HEK293 (cell line): ENCODE measurements at regions not wholly inside any gene's neighbourhood (a gene's known extent, or its start where the extent isn't known, plus 50 kb on each side); places are given as distances from the start of the nearest gene placed in this dataset.

Experiments
- CTCF ChIA-PET: fragments of 350-600 bp; formaldehyde crosslinking; extraction: SDS; loops from one replicate; lab custom pipeline; 2021; ENCODE audit warnings: antibody characterized with exemption; lab: Yijun Ruan, JAX
- POLR2A ChIA-PET: fragments of 300-600 bp; formaldehyde crosslinking; extraction: SDS; loops from one replicate; lab custom pipeline; 2020; ENCODE audit warnings: antibody characterized with exemption, inconsistent platforms; lab: Yijun Ruan, JAX
- H3K27ac ChIP-seq: fragments of 200-500 bp; sonication (Bioruptor generic); 2 replicates; pipeline ENCODE4 v1.5.1; 2014; ENCODE audit warnings: low read depth, low read length, control low read depth, inconsistent platforms; ENCODE audit errors: extremely low read depth
- H3K36me3 ChIP-seq, 2 experiments: fragments of 200-500 bp in 1 of 2; sonication (Bioruptor generic) in 1 of 2; 1 replicate in 1 of 2; 2 replicates in 1 of 2; pipeline ENCODE4 v1.5.1; 2014 to 2017; ENCODE audit warnings: inconsistent platforms in 2 of 2, low read length in 2 of 2; ENCODE audit not compliant: control insufficient read depth in 2 of 2, insufficient read depth in 1 of 2
- H3K4me1 ChIP-seq: fragments of 200-500 bp; sonication (Bioruptor generic); 2 replicates; pipeline ENCODE4 v1.5.1; 2014; ENCODE audit warnings: mild to moderate bottlenecking, low read length, inconsistent platforms; ENCODE audit not compliant: control insufficient read depth, insufficient read depth
- H3K4me3 ChIP-seq: 2 replicates; pipeline ENCODE4 v1.5.1; 2011; ENCODE audit warnings: low read depth, mild to moderate bottlenecking, control low read depth, low read length, moderate library complexity
- H3K9me3 ChIP-seq: fragments of 200-500 bp; sonication (Bioruptor generic); 2 replicates; pipeline ENCODE4 v1.5.1; 2014; ENCODE audit warnings: low read depth, low read length, inconsistent platforms; ENCODE audit not compliant: control insufficient read depth, insufficient read depth
- HOXA7 ChIP-seq: sonication (generic); formaldehyde crosslinking; IDR thresholded peaks from 2 replicates; pipeline ENCODE4 v1.8.1; 2022; ENCODE audit warnings: missing genetic modification reagents, borderline replicate concordance
- KLF8 ChIP-seq: fragments of 450-650 bp; formaldehyde crosslinking; IDR thresholded peaks from 2 replicates; pipeline ENCODE4 v1.5.1; 2016; ENCODE audit warnings: missing biosample characterization, missing genetic modification characterization
- PRDM1 ChIP-seq: fragments of 450-650 bp; formaldehyde crosslinking; IDR thresholded peaks from 2 replicates; pipeline ENCODE4; 2016; ENCODE audit warnings: missing biosample characterization, missing genetic modification characterization
- SP3 ChIP-seq: fragments of 450-650 bp; formaldehyde crosslinking; IDR thresholded peaks from 2 replicates; pipeline ENCODE4 v1.5.1; 2016; ENCODE audit warnings: missing biosample characterization, missing genetic modification characterization
- ZBTB1 ChIP-seq: fragments of 450-650 bp; formaldehyde crosslinking; IDR thresholded peaks from 2 replicates; pipeline ENCODE4 v1.5.1; 2016; ENCODE audit warnings: missing biosample characterization, missing genetic modification characterization
- ZBTB17 ChIP-seq: fragments of 450-650 bp; formaldehyde crosslinking; IDR thresholded peaks from 2 replicates; pipeline ENCODE4 v1.5.1; 2016; ENCODE audit warnings: missing biosample characterization, missing genetic modification characterization
- ZNF10 ChIP-seq: fragments of 450-650 bp; formaldehyde crosslinking; IDR thresholded peaks from 2 replicates; pipeline ENCODE4 v1.5.1; 2017; ENCODE audit warnings: missing biosample characterization, missing genetic modification characterization
- ZNF132 ChIP-seq: fragments of 450-650 bp; formaldehyde crosslinking; IDR thresholded peaks from 2 replicates; pipeline ENCODE4 v1.5.1; 2017; ENCODE audit warnings: missing biosample characterization, missing genetic modification characterization, borderline replicate concordance
- ZNF157 ChIP-seq: fragments of 450-650 bp; formaldehyde crosslinking; IDR thresholded peaks from 2 replicates; pipeline ENCODE4 v1.5.1; 2016; ENCODE audit warnings: missing biosample characterization, missing genetic modification characterization
- ZNF366 ChIP-seq: fragments of 450-650 bp; formaldehyde crosslinking; conservative IDR thresholded peaks from 2 replicates; pipeline ENCODE4 v1.5.1; 2016; ENCODE audit warnings: missing biosample characterization, missing genetic modification characterization
- ZNF521 ChIP-seq: fragments of 450-650 bp; formaldehyde crosslinking; IDR thresholded peaks from 2 replicates; pipeline ENCODE4 v1.5.1; 2017; ENCODE audit warnings: missing biosample characterization, mild to moderate bottlenecking, missing genetic modification characterization
- ZNF747 ChIP-seq: fragments of 450-650 bp; formaldehyde crosslinking; IDR thresholded peaks from 2 replicates; pipeline ENCODE4 v1.5.1; 2016; ENCODE audit warnings: missing biosample characterization, missing genetic modification characterization
- ZNF843 ChIP-seq: fragments of 450-650 bp; formaldehyde crosslinking; IDR thresholded peaks from 2 replicates; pipeline ENCODE4 v1.5.1; 2016; ENCODE audit warnings: missing biosample characterization, missing genetic modification characterization
- ZSCAN16 ChIP-seq: fragments of 450-650 bp; formaldehyde crosslinking; IDR thresholded peaks from 2 replicates; pipeline ENCODE4 v1.5.1; 2016; ENCODE audit warnings: missing biosample characterization, missing genetic modification characterization
- TF ChIP-seq, protein P1 (sequence below): fragments of 450-650 bp; formaldehyde crosslinking; IDR thresholded peaks from 2 replicates; pipeline ENCODE4 v1.5.1; 2017; ENCODE audit warnings: missing biosample characterization, mild to moderate bottlenecking, missing genetic modification characterization, moderate library complexity
- TF ChIP-seq, protein P2 (sequence below): fragments of 450-650 bp; formaldehyde crosslinking; IDR thresholded peaks from 2 replicates; pipeline ENCODE4 v1.5.1; 2016; ENCODE audit warnings: missing biosample characterization, missing genetic modification characterization
- TF ChIP-seq, protein P3 (sequence below): fragments of 450-650 bp; formaldehyde crosslinking; IDR thresholded peaks from 2 replicates; pipeline ENCODE4 v1.5.1; 2016; ENCODE audit warnings: missing biosample characterization, missing genetic modification characterization
- TF ChIP-seq, protein P4 (sequence below): fragments of 450-650 bp; formaldehyde crosslinking; IDR thresholded peaks from 2 replicates; pipeline ENCODE4 v1.5.1; 2016; ENCODE audit warnings: missing biosample characterization, missing genetic modification characterization
- TF ChIP-seq, protein P5 (sequence below): fragments of 450-650 bp; formaldehyde crosslinking; IDR thresholded peaks from 2 replicates; pipeline ENCODE4 v1.5.1; 2017; ENCODE audit warnings: missing biosample characterization, missing genetic modification characterization
- TF ChIP-seq, protein P6 (sequence below): fragments of 450-650 bp; formaldehyde crosslinking; IDR thresholded peaks from 2 replicates; pipeline ENCODE4 v1.5.1; 2016; ENCODE audit warnings: missing biosample characterization, missing genetic modification characterization, borderline replicate concordance

DNA sequence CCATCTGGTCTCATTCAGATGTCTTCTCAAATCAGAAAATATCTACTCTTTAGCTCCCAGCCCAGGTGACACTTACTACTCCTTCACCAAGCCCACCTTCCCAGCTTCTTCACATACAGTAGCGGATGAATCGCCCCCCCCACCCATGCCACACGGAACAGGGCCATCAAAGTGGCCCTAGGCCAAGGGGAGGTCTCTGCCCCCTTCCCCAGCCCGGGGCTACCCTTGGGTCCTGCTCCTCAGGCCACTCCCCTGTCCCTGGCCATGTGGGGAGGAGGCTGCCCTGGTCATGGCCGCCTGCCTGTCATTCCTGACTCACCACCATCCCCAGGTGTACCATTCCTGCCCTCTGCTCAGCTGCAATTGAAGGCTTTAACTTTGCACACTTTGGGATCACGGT, 142.8 kb downstream of the NECTIN1 start:
- Histone ChIP-seq H3K27ac (no peak overlapping the region), H3K9me3 (no peaks in the 10 kb centered on the region), H3K4me3 (no peak overlapping the region), H3K36me3 (no peaks in the 10 kb centered on the region), H3K4me1 (no peaks in the 10 kb centered on the region)
- POLR2A ChIA-PET = no interaction called here
- TF ChIP-seq ZSCAN16 (tag by site-specific recombination) = no peak
- TF ChIP-seq, protein P1, sequence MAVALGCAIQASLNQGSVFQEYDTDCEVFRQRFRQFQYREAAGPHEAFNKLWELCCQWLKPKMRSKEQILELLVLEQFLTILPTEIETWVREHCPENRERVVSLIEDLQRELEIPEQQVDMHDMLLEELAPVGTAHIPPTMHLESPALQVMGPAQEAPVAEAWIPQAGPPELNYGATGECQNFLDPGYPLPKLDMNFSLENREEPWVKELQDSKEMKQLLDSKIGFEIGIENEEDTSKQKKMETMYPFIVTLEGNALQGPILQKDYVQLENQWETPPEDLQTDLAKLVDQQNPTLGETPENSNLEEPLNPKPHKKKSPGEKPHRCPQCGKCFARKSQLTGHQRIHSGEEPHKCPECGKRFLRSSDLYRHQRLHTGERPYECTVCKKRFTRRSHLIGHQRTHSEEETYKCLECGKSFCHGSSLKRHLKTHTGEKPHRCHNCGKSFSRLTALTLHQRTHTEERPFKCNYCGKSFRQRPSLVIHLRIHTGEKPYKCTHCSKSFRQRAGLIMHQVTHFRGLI (tag by site-specific recombination) = no peak
- TF ChIP-seq, protein P2, sequence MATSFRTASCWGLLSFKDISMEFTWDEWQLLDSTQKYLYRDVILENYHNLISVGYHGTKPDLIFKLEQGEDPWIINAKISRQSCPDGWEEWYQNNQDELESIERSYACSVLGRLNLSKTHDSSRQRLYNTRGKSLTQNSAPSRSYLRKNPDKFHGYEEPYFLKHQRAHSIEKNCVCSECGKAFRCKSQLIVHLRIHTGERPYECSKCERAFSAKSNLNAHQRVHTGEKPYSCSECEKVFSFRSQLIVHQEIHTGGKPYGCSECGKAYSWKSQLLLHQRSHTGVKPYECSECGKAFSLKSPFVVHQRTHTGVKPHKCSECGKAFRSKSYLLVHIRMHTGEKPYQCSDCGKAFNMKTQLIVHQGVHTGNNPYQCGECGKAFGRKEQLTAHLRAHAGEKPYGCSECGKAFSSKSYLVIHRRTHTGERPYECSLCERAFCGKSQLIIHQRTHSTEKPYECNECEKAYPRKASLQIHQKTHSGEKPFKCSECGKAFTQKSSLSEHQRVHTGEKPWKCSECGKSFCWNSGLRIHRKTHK (tag by site-specific recombination) = no peak
- TF ChIP-seq ZNF521 = no peak
- no peak for TF ChIP-seq KLF8
- TF ChIP-seq, protein P3, sequence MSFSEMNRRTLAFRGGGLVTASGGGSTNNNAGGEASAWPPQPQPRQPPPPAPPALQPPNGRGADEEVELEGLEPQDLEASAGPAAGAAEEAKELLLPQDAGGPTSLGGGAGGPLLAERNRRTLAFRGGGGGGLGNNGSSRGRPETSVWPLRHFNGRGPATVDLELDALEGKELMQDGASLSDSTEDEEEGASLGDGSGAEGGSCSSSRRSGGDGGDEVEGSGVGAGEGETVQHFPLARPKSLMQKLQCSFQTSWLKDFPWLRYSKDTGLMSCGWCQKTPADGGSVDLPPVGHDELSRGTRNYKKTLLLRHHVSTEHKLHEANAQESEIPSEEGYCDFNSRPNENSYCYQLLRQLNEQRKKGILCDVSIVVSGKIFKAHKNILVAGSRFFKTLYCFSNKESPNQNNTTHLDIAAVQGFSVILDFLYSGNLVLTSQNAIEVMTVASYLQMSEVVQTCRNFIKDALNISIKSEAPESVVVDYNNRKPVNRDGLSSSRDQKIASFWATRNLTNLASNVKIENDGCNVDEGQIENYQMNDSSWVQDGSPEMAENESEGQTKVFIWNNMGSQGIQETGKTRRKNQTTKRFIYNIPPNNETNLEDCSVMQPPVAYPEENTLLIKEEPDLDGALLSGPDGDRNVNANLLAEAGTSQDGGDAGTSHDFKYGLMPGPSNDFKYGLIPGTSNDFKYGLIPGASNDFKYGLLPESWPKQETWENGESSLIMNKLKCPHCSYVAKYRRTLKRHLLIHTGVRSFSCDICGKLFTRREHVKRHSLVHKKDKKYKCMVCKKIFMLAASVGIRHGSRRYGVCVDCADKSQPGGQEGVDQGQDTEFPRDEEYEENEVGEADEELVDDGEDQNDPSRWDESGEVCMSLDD = no peak
- TF ChIP-seq, protein P4, sequence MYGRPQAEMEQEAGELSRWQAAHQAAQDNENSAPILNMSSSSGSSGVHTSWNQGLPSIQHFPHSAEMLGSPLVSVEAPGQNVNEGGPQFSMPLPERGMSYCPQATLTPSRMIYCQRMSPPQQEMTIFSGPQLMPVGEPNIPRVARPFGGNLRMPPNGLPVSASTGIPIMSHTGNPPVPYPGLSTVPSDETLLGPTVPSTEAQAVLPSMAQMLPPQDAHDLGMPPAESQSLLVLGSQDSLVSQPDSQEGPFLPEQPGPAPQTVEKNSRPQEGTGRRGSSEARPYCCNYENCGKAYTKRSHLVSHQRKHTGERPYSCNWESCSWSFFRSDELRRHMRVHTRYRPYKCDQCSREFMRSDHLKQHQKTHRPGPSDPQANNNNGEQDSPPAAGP (tag by site-specific recombination) = no peak
- TF ChIP-seq ZNF366 (tag by site-specific recombination) = no peak
- no peak for TF ChIP-seq ZNF10
- TF ChIP-seq ZBTB17 (tag by site-specific recombination) = no peak
- TF ChIP-seq ZNF843 = no peak
- no peak for TF ChIP-seq HOXA7 (CRISPR knock-in tag)
- TF ChIP-seq, protein P5, sequence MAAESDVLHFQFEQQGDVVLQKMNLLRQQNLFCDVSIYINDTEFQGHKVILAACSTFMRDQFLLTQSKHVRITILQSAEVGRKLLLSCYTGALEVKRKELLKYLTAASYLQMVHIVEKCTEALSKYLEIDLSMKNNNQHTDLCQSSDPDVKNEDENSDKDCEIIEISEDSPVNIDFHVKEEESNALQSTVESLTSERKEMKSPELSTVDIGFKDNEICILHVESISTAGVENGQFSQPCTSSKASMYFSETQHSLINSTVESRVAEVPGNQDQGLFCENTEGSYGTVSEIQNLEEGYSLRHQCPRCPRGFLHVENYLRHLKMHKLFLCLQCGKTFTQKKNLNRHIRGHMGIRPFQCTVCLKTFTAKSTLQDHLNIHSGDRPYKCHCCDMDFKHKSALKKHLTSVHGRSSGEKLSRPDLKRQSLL = no peak
- TF ChIP-seq ZNF132 (tag by site-specific recombination) = no peak
- TF ChIP-seq ZBTB1 (tag by site-specific recombination) = no peak
- TF ChIP-seq SP3 (tag by site-specific recombination) = no peak
- TF ChIP-seq ZNF747 (tag by site-specific recombination) = no peak
- TF ChIP-seq, protein P6, sequence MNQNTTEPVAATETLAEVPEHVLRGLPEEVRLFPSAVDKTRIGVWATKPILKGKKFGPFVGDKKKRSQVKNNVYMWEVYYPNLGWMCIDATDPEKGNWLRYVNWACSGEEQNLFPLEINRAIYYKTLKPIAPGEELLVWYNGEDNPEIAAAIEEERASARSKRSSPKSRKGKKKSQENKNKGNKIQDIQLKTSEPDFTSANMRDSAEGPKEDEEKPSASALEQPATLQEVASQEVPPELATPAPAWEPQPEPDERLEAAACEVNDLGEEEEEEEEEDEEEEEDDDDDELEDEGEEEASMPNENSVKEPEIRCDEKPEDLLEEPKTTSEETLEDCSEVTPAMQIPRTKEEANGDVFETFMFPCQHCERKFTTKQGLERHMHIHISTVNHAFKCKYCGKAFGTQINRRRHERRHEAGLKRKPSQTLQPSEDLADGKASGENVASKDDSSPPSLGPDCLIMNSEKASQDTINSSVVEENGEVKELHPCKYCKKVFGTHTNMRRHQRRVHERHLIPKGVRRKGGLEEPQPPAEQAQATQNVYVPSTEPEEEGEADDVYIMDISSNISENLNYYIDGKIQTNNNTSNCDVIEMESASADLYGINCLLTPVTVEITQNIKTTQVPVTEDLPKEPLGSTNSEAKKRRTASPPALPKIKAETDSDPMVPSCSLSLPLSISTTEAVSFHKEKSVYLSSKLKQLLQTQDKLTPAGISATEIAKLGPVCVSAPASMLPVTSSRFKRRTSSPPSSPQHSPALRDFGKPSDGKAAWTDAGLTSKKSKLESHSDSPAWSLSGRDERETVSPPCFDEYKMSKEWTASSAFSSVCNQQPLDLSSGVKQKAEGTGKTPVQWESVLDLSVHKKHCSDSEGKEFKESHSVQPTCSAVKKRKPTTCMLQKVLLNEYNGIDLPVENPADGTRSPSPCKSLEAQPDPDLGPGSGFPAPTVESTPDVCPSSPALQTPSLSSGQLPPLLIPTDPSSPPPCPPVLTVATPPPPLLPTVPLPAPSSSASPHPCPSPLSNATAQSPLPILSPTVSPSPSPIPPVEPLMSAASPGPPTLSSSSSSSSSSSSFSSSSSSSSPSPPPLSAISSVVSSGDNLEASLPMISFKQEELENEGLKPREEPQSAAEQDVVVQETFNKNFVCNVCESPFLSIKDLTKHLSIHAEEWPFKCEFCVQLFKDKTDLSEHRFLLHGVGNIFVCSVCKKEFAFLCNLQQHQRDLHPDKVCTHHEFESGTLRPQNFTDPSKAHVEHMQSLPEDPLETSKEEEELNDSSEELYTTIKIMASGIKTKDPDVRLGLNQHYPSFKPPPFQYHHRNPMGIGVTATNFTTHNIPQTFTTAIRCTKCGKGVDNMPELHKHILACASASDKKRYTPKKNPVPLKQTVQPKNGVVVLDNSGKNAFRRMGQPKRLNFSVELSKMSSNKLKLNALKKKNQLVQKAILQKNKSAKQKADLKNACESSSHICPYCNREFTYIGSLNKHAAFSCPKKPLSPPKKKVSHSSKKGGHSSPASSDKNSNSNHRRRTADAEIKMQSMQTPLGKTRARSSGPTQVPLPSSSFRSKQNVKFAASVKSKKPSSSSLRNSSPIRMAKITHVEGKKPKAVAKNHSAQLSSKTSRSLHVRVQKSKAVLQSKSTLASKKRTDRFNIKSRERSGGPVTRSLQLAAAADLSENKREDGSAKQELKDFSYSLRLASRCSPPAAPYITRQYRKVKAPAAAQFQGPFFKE (tag by site-specific recombination) = no peak
- TF ChIP-seq PRDM1 = no peak
- no peak for TF ChIP-seq ZNF157 (tag by site-specific recombination)
- CTCF ChIA-PET = interaction anchor here (0.7 to 1.5 kb wide), 2 partner anchors 52 to 63 kb away, joined by 3 to 6 read pairs; no protein-coding TSS in a partner anchor
